Activated CD4-positive, alpha-beta T cell treated with anti-CD3 and anti-CD28 coated beads for 4 hours (primary cell): ENCODE measurements at regions not wholly inside any gene's neighbourhood (a gene's known extent, or its start where the extent isn't known, plus 50 kb on each side); places are given as distances from the start of the nearest gene placed in this dataset.

Experiments
- DNase-seq, 2 donors: peaks; one replicate each; pipeline ENCODE4 v3.0.0-alpha.2; 2020

GRCh38 chr11:28702871-28703270 is 594.7 kb downstream of the METTL15 start:
- no peak for DNase-seq

GRCh38 chr11:28702450-28702790 is 594.2 kb downstream of the METTL15 start:
- no peak for DNase-seq

GRCh38 chr11:28701760-28702449 is 593.7 kb downstream of the METTL15 start:
- no peak for DNase-seq

- no peak for DNase-seq
Measured at GRCh38 chr11:28699701-28700100, 591.5 kb downstream of the METTL15 start.

- DNase-seq = no peak
Measured at GRCh38 chr11:28697920-28698827, 590.0 kb downstream of the METTL15 start.

- no peak for DNase-seq
Measured at GRCh38 chr11:28696591-28696990, 588.4 kb downstream of the METTL15 start.

- no peak for DNase-seq
Measured at GRCh38 chr11:28690746-28691145, 582.6 kb downstream of the METTL15 start.

- DNase-seq = no peak
Measured at GRCh38 chr11:28684011-28684586, 575.9 kb downstream of the METTL15 start.

- DNase-seq = no peak
Measured at GRCh38 chr11:28679795-28680468, 571.7 kb downstream of the METTL15 start.

GRCh38 chr11:28677721-28678120 is 569.5 kb downstream of the METTL15 start:
- DNase-seq = no peak

- no peak for DNase-seq
Measured at GRCh38 chr11:28675183-28675582, 567.0 kb downstream of the METTL15 start.

GRCh38 chr11:28674433-28675103 is 566.4 kb downstream of the METTL15 start:
- no peak for DNase-seq

- DNase-seq = no peak
Measured at GRCh38 chr11:28673691-28674432, 565.7 kb downstream of the METTL15 start.

- no peak for DNase-seq
Measured at GRCh38 chr11:28671274-28671673, 563.1 kb downstream of the METTL15 start.

- no peak for DNase-seq
Measured at GRCh38 chr11:28666632-28667031, 558.4 kb downstream of the METTL15 start.

- DNase-seq = no peak
Measured at GRCh38 chr11:28659716-28660348, 551.6 kb downstream of the METTL15 start.

GRCh38 chr11:28657378-28658030 is 549.3 kb downstream of the METTL15 start:
- no peak for DNase-seq

- DNase-seq = no peak
Measured at GRCh38 chr11:28654191-28654590, 546.0 kb downstream of the METTL15 start.

- DNase-seq = no peak
Measured at GRCh38 chr11:28649922-28650321, 541.7 kb downstream of the METTL15 start.

- no peak for DNase-seq
Measured at GRCh38 chr11:28636566-28636965, 528.4 kb downstream of the METTL15 start.

- DNase-seq = no peak
Measured at GRCh38 chr11:28636033-28636432, 527.8 kb downstream of the METTL15 start.
